ENCODE measurements at regions not wholly inside any gene's neighbourhood (a gene's known extent, or its start where the extent isn't known, plus 50 kb on each side); places are given as distances from the start of the nearest gene placed in this dataset.

- Histone ChIP-seq H3K4me3 (no peak overlapping the region), H3K27ac (no peak overlapping the region)
- no peak for DNase-seq (ENCODE audit: low spot score)
- TF ChIP-seq, protein P1, sequence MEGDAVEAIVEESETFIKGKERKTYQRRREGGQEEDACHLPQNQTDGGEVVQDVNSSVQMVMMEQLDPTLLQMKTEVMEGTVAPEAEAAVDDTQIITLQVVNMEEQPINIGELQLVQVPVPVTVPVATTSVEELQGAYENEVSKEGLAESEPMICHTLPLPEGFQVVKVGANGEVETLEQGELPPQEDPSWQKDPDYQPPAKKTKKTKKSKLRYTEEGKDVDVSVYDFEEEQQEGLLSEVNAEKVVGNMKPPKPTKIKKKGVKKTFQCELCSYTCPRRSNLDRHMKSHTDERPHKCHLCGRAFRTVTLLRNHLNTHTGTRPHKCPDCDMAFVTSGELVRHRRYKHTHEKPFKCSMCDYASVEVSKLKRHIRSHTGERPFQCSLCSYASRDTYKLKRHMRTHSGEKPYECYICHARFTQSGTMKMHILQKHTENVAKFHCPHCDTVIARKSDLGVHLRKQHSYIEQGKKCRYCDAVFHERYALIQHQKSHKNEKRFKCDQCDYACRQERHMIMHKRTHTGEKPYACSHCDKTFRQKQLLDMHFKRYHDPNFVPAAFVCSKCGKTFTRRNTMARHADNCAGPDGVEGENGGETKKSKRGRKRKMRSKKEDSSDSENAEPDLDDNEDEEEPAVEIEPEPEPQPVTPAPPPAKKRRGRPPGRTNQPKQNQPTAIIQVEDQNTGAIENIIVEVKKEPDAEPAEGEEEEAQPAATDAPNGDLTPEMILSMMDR (IDR thresholded peaks at IDR 0.05), result no peak
Observed at GRCh38 chr10:57769298-57769697, 498.4 kb downstream of the IPMK start.

- DNase-seq (ENCODE audit: low spot score), result no peak
- TF ChIP-seq, protein P1 (IDR thresholded peaks at IDR 0.05), result no peak
- H3K4me3 ChIP-seq, result no peak overlapping the region
- no peak overlapping the region for H3K27ac ChIP-seq
Observed at GRCh38 chr10:57759777-57760176, 507.9 kb downstream of the IPMK start.

DNA sequence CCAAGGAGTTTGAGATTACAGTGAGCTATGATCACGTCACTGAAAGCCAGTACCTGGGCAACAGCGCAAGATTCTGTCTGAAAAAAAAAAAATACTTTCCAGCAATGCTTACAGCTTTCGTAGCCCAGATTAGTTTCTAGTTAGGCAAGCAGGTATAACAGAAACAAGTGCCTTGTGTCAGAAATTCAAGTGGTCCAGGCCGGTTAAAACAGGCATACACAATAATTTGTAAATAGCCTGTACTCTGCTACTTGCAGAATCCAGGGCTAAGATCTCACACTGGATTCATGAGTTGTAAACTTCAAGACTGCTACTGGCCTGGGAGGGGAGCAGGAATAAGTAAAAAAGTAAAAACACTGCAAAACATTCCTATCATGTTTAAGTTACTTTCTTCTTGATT lies 512.9 kb downstream of the IPMK start:
- TF ChIP-seq, protein P1 (IDR thresholded peaks at IDR 0.05), result no peak
- no peak overlapping the region for H3K27ac ChIP-seq
- no peak for DNase-seq (ENCODE audit: low spot score)
- H3K4me3 ChIP-seq, result no peak overlapping the region

DNA sequence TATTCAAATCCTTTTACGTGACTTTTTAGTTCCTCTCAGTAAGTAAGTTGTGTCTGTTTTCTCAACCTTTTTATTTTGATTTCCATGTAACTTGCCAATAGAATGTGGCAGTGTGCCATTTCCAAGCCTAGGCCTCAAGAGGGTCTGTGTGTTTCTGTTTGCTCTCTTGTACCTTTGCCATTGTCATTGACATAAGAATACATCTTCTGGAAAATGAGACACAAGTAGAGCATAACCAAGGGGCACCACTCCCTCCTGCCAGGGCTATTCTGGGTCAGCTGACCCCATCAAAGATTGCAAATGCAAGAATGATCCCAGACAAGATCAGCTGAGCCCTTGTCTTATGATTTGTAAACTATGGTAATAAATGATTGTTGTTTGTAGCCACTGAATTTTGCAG lies 524.0 kb downstream of the IPMK start:
- no peak overlapping the region for H3K27ac ChIP-seq
- no peak overlapping the region for H3K4me3 ChIP-seq
- no peak for DNase-seq (ENCODE audit: low spot score)
- TF ChIP-seq, protein P1 (IDR thresholded peaks at IDR 0.05), result no peak

GRCh38 chr10:57741751-57742150 lies 525.9 kb downstream of the IPMK start:
- H3K4me3 ChIP-seq, result no peak overlapping the region
- DNase-seq (ENCODE audit: low spot score), result no peak
- no peak overlapping the region for H3K27ac ChIP-seq
- TF ChIP-seq, protein P1 (IDR thresholded peaks at IDR 0.05), result no peak

DNA sequence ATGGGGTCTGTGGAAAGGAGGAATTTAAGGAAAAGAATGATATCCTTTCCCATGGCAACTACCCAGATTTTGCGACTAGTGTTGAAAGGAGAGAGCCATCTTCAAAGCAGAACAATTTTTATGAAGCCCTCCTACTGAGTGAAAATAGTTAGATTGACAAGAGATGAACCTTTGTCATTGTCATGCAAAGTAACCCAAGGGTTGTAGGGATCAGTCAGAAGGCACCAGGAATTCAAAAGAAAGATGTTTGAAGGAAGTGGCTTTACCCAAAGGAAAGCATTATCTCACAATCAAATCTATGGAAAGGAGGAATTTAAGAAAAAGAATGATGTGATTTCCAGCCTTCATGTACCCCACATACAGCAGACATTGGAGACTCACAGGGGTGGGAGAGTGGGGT lies 544.4 kb downstream of the IPMK start:
- TF ChIP-seq, protein P1 (IDR thresholded peaks at IDR 0.05), result no peak
- Histone ChIP-seq H3K4me3 (no peak overlapping the region), H3K27ac (no peak overlapping the region)
- DNase-seq (ENCODE audit: low spot score), result no peak

DNA sequence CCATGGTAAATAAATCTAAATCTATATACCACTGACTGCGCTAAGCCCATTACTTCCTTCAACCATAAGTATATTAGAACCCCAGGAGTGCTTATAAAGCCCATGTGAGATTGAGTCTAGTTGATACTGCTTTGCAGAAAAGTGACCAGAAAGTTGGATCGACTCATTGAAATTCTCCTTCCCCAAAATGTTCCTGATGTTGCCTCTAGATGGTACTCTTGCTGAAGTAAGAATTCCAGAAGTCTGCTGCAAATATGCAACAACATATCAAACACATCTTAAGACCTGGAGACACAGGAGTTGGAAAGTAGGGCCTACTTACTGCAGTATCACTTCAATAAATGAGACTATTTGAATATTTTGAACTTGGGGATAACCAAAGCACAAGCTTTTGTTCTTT lies 550.8 kb downstream of the IPMK start:
- DNase-seq (ENCODE audit: low spot score), result no peak
- H3K27ac ChIP-seq, result no peak overlapping the region
- TF ChIP-seq, protein P1 (IDR thresholded peaks at IDR 0.05), result no peak
- no peak overlapping the region for H3K4me3 ChIP-seq

All from coronary artery (tissue), 2 donors.